GM23338 (cell line): ENCODE measurements at regions not wholly inside any gene's neighbourhood (a gene's known extent, or its start where the extent isn't known, plus 50 kb on each side); places are given as distances from the start of the nearest gene placed in this dataset.

ENCODE experiments used
- CTCF ChIP-seq, 2 experiments: fragments of 200-600 bp in 1 of 2; sonication (generic) in 1 of 2; conservative IDR thresholded peaks; 2 replicates each; pipeline versions ENCODE4 v1.5.1 to v1.6.1; 2016 to 2017; ENCODE audit warnings: antibody characterized with exemption in 2 of 2, low read depth in 2 of 2, mild to moderate bottlenecking in 2 of 2, moderate library complexity in 1 of 2
- ZNF331 ChIP-seq: fragments of 250-450 bp; sonication (Bioruptor Pico); IDR thresholded peaks from 2 replicates; pipeline ENCODE4 v1.5.0; 2020; ENCODE audit warnings: low read depth, mild to moderate bottlenecking, moderate library complexity

- no peak for TF ChIP-seq CTCF (conservative IDR thresholded peaks at IDR 0.05; ENCODE audit: low read depth in 2 of 2)
- no peak for TF ChIP-seq ZNF331 (CRISPR knock-in tag)
Measured at GRCh38 chr1:221644663-221645258, 97.1 kb downstream of the DUSP10 start.
